ENCODE measurements at regions not wholly inside any gene's neighbourhood (a gene's known extent, or its start where the extent isn't known, plus 50 kb on each side); places are given as distances from the start of the nearest gene placed in this dataset.

DNA sequence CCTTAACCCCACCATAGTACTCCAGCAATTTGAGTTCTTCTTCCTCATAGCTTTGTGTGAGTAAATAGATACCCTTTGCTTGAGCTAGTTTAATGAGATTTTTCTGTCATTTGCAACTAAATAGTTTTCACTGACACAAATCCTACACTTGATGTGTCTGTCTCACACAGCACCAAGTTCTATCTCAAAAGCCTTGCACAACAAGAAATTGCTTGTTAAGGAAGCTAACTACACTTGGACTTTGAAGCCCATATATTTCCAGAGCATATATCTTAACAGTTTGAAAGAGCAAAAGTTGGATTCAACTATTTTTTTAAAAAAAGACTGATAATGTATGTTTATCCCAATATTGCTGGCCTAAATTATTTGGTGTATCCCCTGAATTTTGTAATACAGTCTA lies 459.2 kb downstream of the ACTL7B start:
- Histone ChIP-seq H3K4me1 (ENCODE audit: insufficient read depth, low read length) (peaks cover 6% of the 10 kb centered on the region; the same call in 1 of the 2 replicates), H4K20me1 (ENCODE audit: low read length) (no peaks in the 10 kb centered on the region), H3K27me3 (ENCODE audit: low read length) (no peaks in the 10 kb centered on the region), H3K4me3 (ENCODE audit: low read length) (no peak overlapping the region), H3K9ac (ENCODE audit: low read length) (no peak overlapping the region), H3K9me3 (ENCODE audit: low read length) (no peaks in the 10 kb centered on the region), H2AFZ (ENCODE audit: low read length) (no peak overlapping the region), H3K27ac (ENCODE audit: low read length) (no peak overlapping the region), H3K9me2 (replicated peaks; ENCODE audit: low read length) (no peaks in the 10 kb centered on the region), H3K36me3 (ENCODE audit: low read depth, low read length) (no peaks in the 10 kb centered on the region), H3K79me2 (ENCODE audit: low read length) (no peaks in the 10 kb centered on the region), H3F3A (ENCODE audit: low read length, unreplicated experiment) (no peaks in the 10 kb centered on the region), H3K4me2 (ENCODE audit: low read length) (no peak overlapping the region)
- POLR2A ChIA-PET (ENCODE audit: unreplicated experiment) = no interaction called here
- intact Hi-C loops (cut with micrococcal nuclease) = no loop called here
- TF ChIP-seq EZH2phosphoT487 (IDR thresholded peaks at IDR 0.05; ENCODE audit: borderline replicate concordance, low read length) = no peak
- TF ChIP-seq EZH2 (IDR thresholded peaks at IDR 0.05; ENCODE audit: low read length, unreplicated experiment) = no peak
- TF ChIP-seq, protein P1, sequence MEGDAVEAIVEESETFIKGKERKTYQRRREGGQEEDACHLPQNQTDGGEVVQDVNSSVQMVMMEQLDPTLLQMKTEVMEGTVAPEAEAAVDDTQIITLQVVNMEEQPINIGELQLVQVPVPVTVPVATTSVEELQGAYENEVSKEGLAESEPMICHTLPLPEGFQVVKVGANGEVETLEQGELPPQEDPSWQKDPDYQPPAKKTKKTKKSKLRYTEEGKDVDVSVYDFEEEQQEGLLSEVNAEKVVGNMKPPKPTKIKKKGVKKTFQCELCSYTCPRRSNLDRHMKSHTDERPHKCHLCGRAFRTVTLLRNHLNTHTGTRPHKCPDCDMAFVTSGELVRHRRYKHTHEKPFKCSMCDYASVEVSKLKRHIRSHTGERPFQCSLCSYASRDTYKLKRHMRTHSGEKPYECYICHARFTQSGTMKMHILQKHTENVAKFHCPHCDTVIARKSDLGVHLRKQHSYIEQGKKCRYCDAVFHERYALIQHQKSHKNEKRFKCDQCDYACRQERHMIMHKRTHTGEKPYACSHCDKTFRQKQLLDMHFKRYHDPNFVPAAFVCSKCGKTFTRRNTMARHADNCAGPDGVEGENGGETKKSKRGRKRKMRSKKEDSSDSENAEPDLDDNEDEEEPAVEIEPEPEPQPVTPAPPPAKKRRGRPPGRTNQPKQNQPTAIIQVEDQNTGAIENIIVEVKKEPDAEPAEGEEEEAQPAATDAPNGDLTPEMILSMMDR (conservative IDR thresholded peaks at IDR 0.05; ENCODE audit: low read depth, low read length) = no peak
- ATAC-seq (no peak), DNase-seq (no peak)
- no TSS peak for BruUV-seq (replicated peaks)
- CTCF ChIA-PET = no interaction called here

DNA sequence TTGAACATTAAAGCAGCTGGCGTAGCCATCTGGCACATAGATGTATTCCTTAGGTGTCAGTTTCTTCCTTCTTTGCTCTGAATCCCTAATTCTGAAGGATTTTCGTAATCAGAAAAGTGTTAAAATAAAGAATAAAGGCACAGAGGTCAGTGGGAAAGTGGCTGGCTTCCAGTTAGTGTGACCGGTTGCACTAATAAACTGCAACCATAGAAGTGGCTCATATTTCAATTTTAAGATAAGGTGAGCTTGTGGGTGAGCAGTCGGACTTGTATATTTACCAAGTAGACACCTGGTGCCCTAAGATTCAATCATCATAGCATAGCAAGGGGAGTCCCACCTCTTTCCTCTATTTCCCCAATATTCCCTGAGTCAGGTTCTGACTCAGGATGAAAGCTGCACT lies 459.6 kb downstream of the ACTL7B start:
- BruUV-seq (replicated peaks) = no TSS peak

DNA sequence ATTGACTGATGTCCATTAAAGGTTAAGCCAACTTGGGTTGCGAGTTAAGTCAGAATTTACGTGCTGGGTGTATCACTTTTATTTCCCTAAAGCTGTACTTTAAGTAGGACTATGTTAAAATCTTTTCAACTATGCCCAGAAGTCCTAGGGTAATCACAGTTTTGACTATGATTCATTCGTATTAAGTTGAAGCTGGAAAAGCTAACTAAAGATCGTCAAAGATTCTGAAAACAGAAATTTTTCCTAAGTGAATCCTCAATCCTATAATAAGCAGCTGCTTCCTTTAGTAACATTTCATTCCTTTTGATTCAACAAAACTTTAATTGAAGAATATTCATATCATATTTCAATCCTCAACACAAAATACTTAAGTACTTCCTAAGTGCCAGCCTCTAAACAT lies 460.4 kb downstream of the ACTL7B start:
- CTCF ChIA-PET = no interaction called here
- TF ChIP-seq, protein P1 (conservative IDR thresholded peaks at IDR 0.05; ENCODE audit: low read depth, low read length) = no peak
- TF ChIP-seq EZH2 (IDR thresholded peaks at IDR 0.05; ENCODE audit: low read length, unreplicated experiment) (no peak), EZH2phosphoT487 (IDR thresholded peaks at IDR 0.05; ENCODE audit: borderline replicate concordance, low read length) (no peak)
- Histone ChIP-seq H3K4me3 (ENCODE audit: low read length) (no peak overlapping the region), H3K9me3 (ENCODE audit: low read length) (no peaks in the 10 kb centered on the region), H4K20me1 (ENCODE audit: low read length) (no peaks in the 10 kb centered on the region), H3K79me2 (ENCODE audit: low read length) (no peaks in the 10 kb centered on the region), H3F3A (ENCODE audit: low read length, unreplicated experiment) (no peaks in the 10 kb centered on the region), H2AFZ (ENCODE audit: low read length) (no peak overlapping the region), H3K27me3 (ENCODE audit: low read length) (no peaks in the 10 kb centered on the region), H3K9ac (ENCODE audit: low read length) (no peak overlapping the region), H3K36me3 (ENCODE audit: low read depth, low read length) (no peaks in the 10 kb centered on the region), H3K4me1 (ENCODE audit: insufficient read depth, low read length) (peaks cover 6% of the 10 kb centered on the region; the same call in 1 of the 2 replicates), H3K9me2 (replicated peaks; ENCODE audit: low read length) (no peaks in the 10 kb centered on the region), H3K27ac (ENCODE audit: low read length) (no peak overlapping the region), H3K4me2 (ENCODE audit: low read length) (no peak overlapping the region)
- no TSS peak for BruUV-seq (replicated peaks)
- POLR2A ChIA-PET (ENCODE audit: unreplicated experiment) = no interaction called here
- no peak for DNase-seq
- intact Hi-C loops (cut with micrococcal nuclease) = no loop called here
- no peak for ATAC-seq

More for the DNA sequence above, 459.6 kb downstream of the ACTL7B start:
- Histone ChIP-seq H2AFZ (ENCODE audit: low read length) (no peak overlapping the region), H3K9me2 (replicated peaks; ENCODE audit: low read length) (no peaks in the 10 kb centered on the region), H3F3A (ENCODE audit: low read length, unreplicated experiment) (no peaks in the 10 kb centered on the region), H3K4me2 (ENCODE audit: low read length) (no peak overlapping the region), H3K79me2 (ENCODE audit: low read length) (no peaks in the 10 kb centered on the region), H3K9me3 (ENCODE audit: low read length) (no peaks in the 10 kb centered on the region), H3K4me1 (ENCODE audit: insufficient read depth, low read length) (peaks cover 6% of the 10 kb centered on the region; the same call in 1 of the 2 replicates), H3K9ac (ENCODE audit: low read length) (no peak overlapping the region), H3K27ac (ENCODE audit: low read length) (no peak overlapping the region), H4K20me1 (ENCODE audit: low read length) (no peaks in the 10 kb centered on the region), H3K27me3 (ENCODE audit: low read length) (no peaks in the 10 kb centered on the region), H3K36me3 (ENCODE audit: low read depth, low read length) (no peaks in the 10 kb centered on the region), H3K4me3 (ENCODE audit: low read length) (no peak overlapping the region)
- ChIA-PET POLR2A (ENCODE audit: unreplicated experiment) (no interaction called here), CTCF (no interaction called here)
- no peak for ATAC-seq
- TF ChIP-seq EZH2 (IDR thresholded peaks at IDR 0.05; ENCODE audit: low read length, unreplicated experiment) (no peak), EZH2phosphoT487 (IDR thresholded peaks at IDR 0.05; ENCODE audit: borderline replicate concordance, low read length) (no peak)
- TF ChIP-seq, protein P1 (conservative IDR thresholded peaks at IDR 0.05; ENCODE audit: low read depth, low read length) = no peak
- intact Hi-C loops (cut with micrococcal nuclease) = no loop called here
- DNase-seq = no peak
